ENCODE measurements at regions not wholly inside any gene's neighbourhood (a gene's known extent, or its start where the extent isn't known, plus 50 kb on each side); places are given as distances from the start of the nearest gene placed in this dataset.
"Not testable (repeated sequence)": the region's sequence is repeated elsewhere in the genome, so short reads cannot be mapped to it uniquely, and the experiment has no call there.

- Mint-ChIP-seq H3K9me3 (ENCODE audit: unreplicated experiment) (peaks cover 51% of the 10 kb centered on the region), H3K27me3 (ENCODE audit: unreplicated experiment) (no peaks in the 10 kb centered on the region), H3K4me3 (ENCODE audit: unreplicated experiment) (no peak overlapping the region)
Measured at GRCh38 chr1:143651350-143651992, 320.3 kb downstream of the FAM72C start.

GRCh38 chr1:143644035-143644434 is 327.8 kb downstream of the FAM72C start:
- not testable (repeated sequence) for H3K4me3 Mint-ChIP-seq (ENCODE audit: unreplicated experiment); H3K27me3 Mint-ChIP-seq (ENCODE audit: unreplicated experiment); H3K4me1 Mint-ChIP-seq (ENCODE audit: unreplicated experiment); H3K27ac Mint-ChIP-seq (ENCODE audit: unreplicated experiment); DNase-seq (ENCODE audit: extremely low spot score, unreplicated experiment); H3K36me3 Mint-ChIP-seq (ENCODE audit: unreplicated experiment)
- peaks cover 28% of the 10 kb centered on the region for H3K9me3 Mint-ChIP-seq (ENCODE audit: unreplicated experiment)

More at GRCh38 chr1:143651350-143651992, 320.3 kb downstream of the FAM72C start:
- DNase-seq (ENCODE audit: extremely low spot score, unreplicated experiment): no peak
- H3K36me3 Mint-ChIP-seq (ENCODE audit: unreplicated experiment): no peaks in the 10 kb centered on the region
- no peak for TF ChIP-seq CTCF (IDR thresholded peaks at IDR 0.05)
- H3K4me1 Mint-ChIP-seq (ENCODE audit: unreplicated experiment): no peaks in the 10 kb centered on the region
- no peak overlapping the region for H3K27ac Mint-ChIP-seq (ENCODE audit: unreplicated experiment)

- H3K36me3 Mint-ChIP-seq (ENCODE audit: unreplicated experiment): no peaks in the 10 kb centered on the region
Measured at GRCh38 chr1:143643148-143643885, 328.5 kb downstream of the FAM72C start.

GRCh38 chr1:143625886-143626285 is 345.9 kb downstream of the FAM72C start:
- no peak for TF ChIP-seq CTCF (IDR thresholded peaks at IDR 0.05)
- Mint-ChIP-seq H3K27me3 (ENCODE audit: unreplicated experiment) (no peaks in the 10 kb centered on the region), H3K4me3 (ENCODE audit: unreplicated experiment) (no peak overlapping the region), H3K4me1 (ENCODE audit: unreplicated experiment) (no peaks in the 10 kb centered on the region), H3K36me3 (ENCODE audit: unreplicated experiment) (no peaks in the 10 kb centered on the region), H3K27ac (ENCODE audit: unreplicated experiment) (no peak overlapping the region), H3K9me3 (ENCODE audit: unreplicated experiment) (peaks cover 55% of the 10 kb centered on the region)
- no peak for DNase-seq (ENCODE audit: extremely low spot score, unreplicated experiment)

More at GRCh38 chr1:143643148-143643885, 328.5 kb downstream of the FAM72C start:
- H3K4me3 Mint-ChIP-seq (ENCODE audit: unreplicated experiment): no peak overlapping the region
- H3K27me3 Mint-ChIP-seq (ENCODE audit: unreplicated experiment): no peaks in the 10 kb centered on the region
- TF ChIP-seq CTCF (IDR thresholded peaks at IDR 0.05): no peak
- H3K27ac Mint-ChIP-seq (ENCODE audit: unreplicated experiment): no peak overlapping the region
- DNase-seq (ENCODE audit: extremely low spot score, unreplicated experiment): no peak
- peaks cover 25% of the 10 kb centered on the region for H3K9me3 Mint-ChIP-seq (ENCODE audit: unreplicated experiment)
- H3K4me1 Mint-ChIP-seq (ENCODE audit: unreplicated experiment): no peaks in the 10 kb centered on the region

- Mint-ChIP-seq H3K4me3 (ENCODE audit: unreplicated experiment) (no peak overlapping the region), H3K4me1 (ENCODE audit: unreplicated experiment) (no peaks in the 10 kb centered on the region), H3K27me3 (ENCODE audit: unreplicated experiment) (no peaks in the 10 kb centered on the region), H3K9me3 (ENCODE audit: unreplicated experiment) (peaks cover 40% of the 10 kb centered on the region), H3K36me3 (ENCODE audit: unreplicated experiment) (no peaks in the 10 kb centered on the region), H3K27ac (ENCODE audit: unreplicated experiment) (no peak overlapping the region)
- DNase-seq (ENCODE audit: extremely low spot score, unreplicated experiment): no peak
- no peak for TF ChIP-seq CTCF (IDR thresholded peaks at IDR 0.05)
Measured at GRCh38 chr1:143619851-143620250, 351.9 kb downstream of the FAM72C start.
